ENCODE measurements at regions not wholly inside any gene's neighbourhood (a gene's known extent, or its start where the extent isn't known, plus 50 kb on each side); places are given as distances from the start of the nearest gene placed in this dataset.

- TF ChIP-seq, protein P1, sequence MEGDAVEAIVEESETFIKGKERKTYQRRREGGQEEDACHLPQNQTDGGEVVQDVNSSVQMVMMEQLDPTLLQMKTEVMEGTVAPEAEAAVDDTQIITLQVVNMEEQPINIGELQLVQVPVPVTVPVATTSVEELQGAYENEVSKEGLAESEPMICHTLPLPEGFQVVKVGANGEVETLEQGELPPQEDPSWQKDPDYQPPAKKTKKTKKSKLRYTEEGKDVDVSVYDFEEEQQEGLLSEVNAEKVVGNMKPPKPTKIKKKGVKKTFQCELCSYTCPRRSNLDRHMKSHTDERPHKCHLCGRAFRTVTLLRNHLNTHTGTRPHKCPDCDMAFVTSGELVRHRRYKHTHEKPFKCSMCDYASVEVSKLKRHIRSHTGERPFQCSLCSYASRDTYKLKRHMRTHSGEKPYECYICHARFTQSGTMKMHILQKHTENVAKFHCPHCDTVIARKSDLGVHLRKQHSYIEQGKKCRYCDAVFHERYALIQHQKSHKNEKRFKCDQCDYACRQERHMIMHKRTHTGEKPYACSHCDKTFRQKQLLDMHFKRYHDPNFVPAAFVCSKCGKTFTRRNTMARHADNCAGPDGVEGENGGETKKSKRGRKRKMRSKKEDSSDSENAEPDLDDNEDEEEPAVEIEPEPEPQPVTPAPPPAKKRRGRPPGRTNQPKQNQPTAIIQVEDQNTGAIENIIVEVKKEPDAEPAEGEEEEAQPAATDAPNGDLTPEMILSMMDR (IDR thresholded peaks at IDR 0.05), result no peak
- no peak for TF ChIP-seq POLR2A (IDR thresholded peaks at IDR 0.05)
These were observed 61.5 kb upstream of the ARHGAP29 start for GRCh38 chr1:94298861-94299260.
